ENCODE measurements at regions not wholly inside any gene's neighbourhood (a gene's known extent, or its start where the extent isn't known, plus 50 kb on each side); places are given as distances from the start of the nearest gene placed in this dataset.

DNA sequence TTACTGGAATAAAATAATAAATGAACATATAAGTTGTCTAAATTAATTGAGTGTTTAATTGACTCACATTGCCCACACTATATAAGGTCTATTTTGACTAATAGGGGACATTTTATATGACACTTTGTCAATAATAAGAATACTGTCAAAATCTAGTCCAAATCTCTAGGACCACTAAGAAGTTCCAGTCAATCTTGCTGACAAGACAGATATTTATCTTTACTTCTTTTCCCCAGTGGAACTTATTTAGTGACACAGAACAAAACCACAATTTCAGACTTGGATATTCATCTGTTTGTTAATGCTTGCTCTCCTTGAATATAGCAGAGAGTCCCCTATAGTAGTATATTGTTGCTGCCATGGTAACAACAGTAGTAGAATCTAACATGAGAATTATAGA lies 954.6 kb upstream of the MANEA start:
- Histone ChIP-seq H3K4me1 (ENCODE audit: control insufficient read depth, extremely low read depth, insufficient read depth, low read length) (no peaks in the 10 kb centered on the region), H2AFZ (ENCODE audit: control insufficient read depth, low read length) (no peak overlapping the region), H3K27ac (ENCODE audit: control insufficient read depth, insufficient read depth, low read length) (no peak overlapping the region), H3K27me3 (ENCODE audit: control insufficient read depth, extremely low read depth, insufficient read depth, low read length) (no peaks in the 10 kb centered on the region), H3K4me3 (ENCODE audit: control insufficient read depth in 2 of 3, extremely low read depth in 1 of 3, insufficient read depth in 2 of 3, low read depth in 1 of 3, low read length in 3 of 3) (no peak overlapping the region), H3K9ac (ENCODE audit: control insufficient read depth, extremely low read depth, insufficient read depth, low read length) (no peak overlapping the region), H3K36me3 (ENCODE audit: control insufficient read depth in 2 of 2, extremely low read depth in 1 of 2, insufficient read depth in 2 of 2, low read length in 2 of 2) (no peaks in the 10 kb centered on the region), H3K79me2 (ENCODE audit: control insufficient read depth, insufficient read depth, low read length) (no peaks in the 10 kb centered on the region), H3K9me3 (ENCODE audit: control insufficient read depth, low read depth, low read length) (no peaks in the 10 kb centered on the region), H3K9me1 (ENCODE audit: control insufficient read depth, extremely low read depth, insufficient read depth, low read length) (no peaks in the 10 kb centered on the region), H3K4me2 (ENCODE audit: control insufficient read depth, extremely low read depth, insufficient read depth, low read depth, low read length) (no peak overlapping the region), H4K20me1 (ENCODE audit: control insufficient read depth, extremely low read depth, insufficient read depth, low read length) (no peaks in the 10 kb centered on the region)
- no peak for FAIRE-seq
- dilution Hi-C loops (cut with MboI; ENCODE audit: extremely low pct_ligation_motif_present, low sequenced_read_pairs), result no loop called here
- TF ChIP-seq CTCF (optimal IDR thresholded peaks at IDR 0.05 in 1 of 3, IDR thresholded peaks at IDR 0.05 in 1 of 3, conservative IDR thresholded peaks at IDR 0.05 in 1 of 3; ENCODE audit: extremely low read depth in 1 of 3, insufficient read depth in 2 of 3, low read length in 3 of 3), result no peak
- TF ChIP-seq EZH2 (IDR thresholded peaks at IDR 0.05; ENCODE audit: low read length), result no peak
- no peak for DNase-seq (ENCODE audit: low read depth, low spot score)

DNA sequence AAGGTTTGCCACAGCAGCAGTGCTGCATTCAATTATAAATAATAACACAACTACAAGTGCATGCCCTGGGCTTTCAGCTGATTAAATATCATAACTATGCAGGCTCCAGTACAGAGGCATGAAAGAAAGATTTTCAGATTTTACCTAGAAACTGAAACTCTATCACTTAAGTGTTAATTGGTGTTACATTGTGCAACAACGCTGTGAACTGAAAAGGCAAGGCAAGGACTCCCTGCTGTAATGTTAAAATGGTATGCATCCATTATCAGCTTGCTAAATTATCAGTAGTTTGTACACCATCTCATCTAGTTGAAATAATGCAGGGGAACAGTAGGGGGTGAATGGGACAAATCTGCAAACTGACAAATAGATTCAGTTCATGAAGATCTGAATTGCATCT lies 976.7 kb upstream of the MANEA start:
- Histone ChIP-seq H3K9me1 (ENCODE audit: control insufficient read depth, extremely low read depth, insufficient read depth, low read length) (no peaks in the 10 kb centered on the region), H3K27ac (ENCODE audit: control insufficient read depth, insufficient read depth, low read length) (no peak overlapping the region), H3K79me2 (ENCODE audit: control insufficient read depth, insufficient read depth, low read length) (no peaks in the 10 kb centered on the region), H3K9ac (ENCODE audit: control insufficient read depth, extremely low read depth, insufficient read depth, low read length) (no peak overlapping the region), H3K36me3 (ENCODE audit: control insufficient read depth in 2 of 2, extremely low read depth in 1 of 2, insufficient read depth in 2 of 2, low read length in 2 of 2) (no peaks in the 10 kb centered on the region), H3K4me1 (ENCODE audit: control insufficient read depth, extremely low read depth, insufficient read depth, low read length) (no peaks in the 10 kb centered on the region), H2AFZ (ENCODE audit: control insufficient read depth, low read length) (no peak overlapping the region), H4K20me1 (ENCODE audit: control insufficient read depth, extremely low read depth, insufficient read depth, low read length) (no peaks in the 10 kb centered on the region), H3K4me3 (ENCODE audit: control insufficient read depth in 2 of 3, extremely low read depth in 1 of 3, insufficient read depth in 2 of 3, low read depth in 1 of 3, low read length in 3 of 3) (no peak overlapping the region), H3K4me2 (ENCODE audit: control insufficient read depth, extremely low read depth, insufficient read depth, low read depth, low read length) (no peak overlapping the region), H3K27me3 (ENCODE audit: control insufficient read depth, extremely low read depth, insufficient read depth, low read length) (no peaks in the 10 kb centered on the region), H3K9me3 (ENCODE audit: control insufficient read depth, low read depth, low read length) (no peaks in the 10 kb centered on the region)
- DNase-seq (ENCODE audit: low read depth, low spot score), result no peak
- no peak for FAIRE-seq
- TF ChIP-seq EZH2 (IDR thresholded peaks at IDR 0.05; ENCODE audit: low read length) (no peak), CTCF (optimal IDR thresholded peaks at IDR 0.05 in 1 of 3, IDR thresholded peaks at IDR 0.05 in 1 of 3, conservative IDR thresholded peaks at IDR 0.05 in 1 of 3; ENCODE audit: extremely low read depth in 1 of 3, insufficient read depth in 2 of 3, low read length in 3 of 3) (no peak)
- dilution Hi-C loops (cut with MboI; ENCODE audit: extremely low pct_ligation_motif_present, low sequenced_read_pairs), result no loop called here
